Osteocyte (in vitro differentiated cells): ENCODE measurements at regions not wholly inside any gene's neighbourhood (a gene's known extent, or its start where the extent isn't known, plus 50 kb on each side); places are given as distances from the start of the nearest gene placed in this dataset.

Experiments
- DNase-seq: peaks from one replicate; pipeline ENCODE4 v3.0.0; 2021; ENCODE audit warnings: mixed read lengths; ENCODE audit not compliant: unreplicated experiment; ENCODE audit errors: extremely low spot score
- H3K27ac Mint-ChIP-seq: one replicate; pipeline ENCODE4 v1.8.0; 2021; ENCODE audit warnings: mild to moderate bottlenecking, mixed read lengths; ENCODE audit not compliant: unreplicated experiment
- H3K27me3 Mint-ChIP-seq: one replicate; pipeline ENCODE4 v1.8.0; 2021; ENCODE audit warnings: mixed read lengths; ENCODE audit not compliant: unreplicated experiment
- H3K36me3 Mint-ChIP-seq: one replicate; pipeline ENCODE4 v1.8.0; 2021; ENCODE audit warnings: mixed read lengths; ENCODE audit not compliant: unreplicated experiment
- H3K4me1 Mint-ChIP-seq: one replicate; pipeline ENCODE4 v1.8.0; 2021; ENCODE audit warnings: mixed read lengths; ENCODE audit not compliant: unreplicated experiment
- H3K4me3 Mint-ChIP-seq: one replicate; pipeline ENCODE4 v1.8.0; 2021; ENCODE audit warnings: mild to moderate bottlenecking, moderate library complexity, mixed read lengths; ENCODE audit not compliant: unreplicated experiment
- H3K9me3 Mint-ChIP-seq: one replicate; pipeline ENCODE4 v1.8.0; 2021; ENCODE audit warnings: mixed read lengths; ENCODE audit not compliant: unreplicated experiment
- TF ChIP-seq, protein P1 (sequence below): fragments of 200-600 bp; sonication (generic); IDR thresholded peaks from 2 replicates; pipeline ENCODE4 v1.5.0; 2021; ENCODE audit warnings: antibody characterized with exemption, mild to moderate bottlenecking, moderate library complexity

- no peaks in the 10 kb centered on the region for H3K4me1 Mint-ChIP-seq
- no peaks in the 10 kb centered on the region for H3K36me3 Mint-ChIP-seq
- no peak for DNase-seq
- H3K9me3 Mint-ChIP-seq, result no peaks in the 10 kb centered on the region
- no peaks in the 10 kb centered on the region for H3K27me3 Mint-ChIP-seq
- TF ChIP-seq, protein P1, sequence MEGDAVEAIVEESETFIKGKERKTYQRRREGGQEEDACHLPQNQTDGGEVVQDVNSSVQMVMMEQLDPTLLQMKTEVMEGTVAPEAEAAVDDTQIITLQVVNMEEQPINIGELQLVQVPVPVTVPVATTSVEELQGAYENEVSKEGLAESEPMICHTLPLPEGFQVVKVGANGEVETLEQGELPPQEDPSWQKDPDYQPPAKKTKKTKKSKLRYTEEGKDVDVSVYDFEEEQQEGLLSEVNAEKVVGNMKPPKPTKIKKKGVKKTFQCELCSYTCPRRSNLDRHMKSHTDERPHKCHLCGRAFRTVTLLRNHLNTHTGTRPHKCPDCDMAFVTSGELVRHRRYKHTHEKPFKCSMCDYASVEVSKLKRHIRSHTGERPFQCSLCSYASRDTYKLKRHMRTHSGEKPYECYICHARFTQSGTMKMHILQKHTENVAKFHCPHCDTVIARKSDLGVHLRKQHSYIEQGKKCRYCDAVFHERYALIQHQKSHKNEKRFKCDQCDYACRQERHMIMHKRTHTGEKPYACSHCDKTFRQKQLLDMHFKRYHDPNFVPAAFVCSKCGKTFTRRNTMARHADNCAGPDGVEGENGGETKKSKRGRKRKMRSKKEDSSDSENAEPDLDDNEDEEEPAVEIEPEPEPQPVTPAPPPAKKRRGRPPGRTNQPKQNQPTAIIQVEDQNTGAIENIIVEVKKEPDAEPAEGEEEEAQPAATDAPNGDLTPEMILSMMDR, result no peak
- no peak overlapping the region for H3K27ac Mint-ChIP-seq
- H3K4me3 Mint-ChIP-seq, result no peak overlapping the region
These were observed 86.9 kb downstream of the RRM2 start for GRCh38 chr2:10209406-10209935.

DNA sequence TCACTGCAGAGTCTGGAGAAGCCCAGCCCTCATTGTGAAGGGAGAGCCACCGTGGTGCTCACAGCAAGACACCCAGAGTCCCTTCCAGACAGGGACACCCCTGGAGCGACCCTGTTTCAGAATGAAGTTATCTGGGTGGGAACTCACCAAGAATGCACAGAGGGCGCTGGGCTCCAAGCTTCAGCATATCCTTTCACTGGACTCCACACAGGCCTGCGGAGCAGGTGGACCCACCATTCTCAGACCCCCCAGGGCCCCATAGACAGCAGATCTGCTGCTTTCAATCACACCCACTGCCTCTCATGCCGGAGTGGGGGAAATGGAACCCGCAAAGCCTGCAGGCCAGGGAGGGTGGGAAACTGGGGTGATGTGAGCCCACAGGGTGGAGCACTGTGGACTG lies 87.8 kb downstream of the RRM2 start:
- TF ChIP-seq, protein P1, result no peak
- no peaks in the 10 kb centered on the region for H3K4me1 Mint-ChIP-seq
- H3K9me3 Mint-ChIP-seq, result no peaks in the 10 kb centered on the region
- no peaks in the 10 kb centered on the region for H3K36me3 Mint-ChIP-seq
- H3K27me3 Mint-ChIP-seq, result no peaks in the 10 kb centered on the region
- H3K27ac Mint-ChIP-seq, result no peak overlapping the region
- no peak overlapping the region for H3K4me3 Mint-ChIP-seq
- DNase-seq, result no peak

DNA sequence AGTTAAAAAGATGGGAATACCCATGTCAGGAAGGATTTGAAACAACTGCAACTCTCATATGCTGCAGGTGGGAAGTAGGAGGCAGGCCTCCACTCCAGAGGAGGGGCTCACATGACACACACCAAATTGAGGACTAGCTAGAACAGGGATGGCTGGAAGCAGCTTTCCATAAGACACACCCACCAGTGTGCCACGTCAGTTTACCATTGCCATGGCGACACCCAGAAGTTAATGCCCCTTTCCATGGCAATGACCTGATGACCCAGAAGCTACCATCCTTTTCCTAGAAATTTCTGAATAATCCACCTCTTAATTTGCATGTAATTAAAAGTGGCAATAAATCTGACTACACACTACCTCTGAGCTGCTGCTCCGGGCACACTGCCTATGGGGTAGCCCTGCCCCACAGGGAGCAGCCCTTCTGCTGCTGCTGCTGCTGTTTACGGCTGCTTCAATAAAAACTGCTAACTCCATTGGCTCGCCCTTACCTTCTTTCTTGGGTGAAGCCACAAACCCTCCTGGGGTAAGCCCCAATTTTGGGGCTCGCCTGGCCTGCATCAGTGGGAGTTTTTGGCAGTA lies 89.4 kb downstream of the RRM2 start:
- H3K36me3 Mint-ChIP-seq, result no peaks in the 10 kb centered on the region
- H3K4me3 Mint-ChIP-seq, result no peak overlapping the region
- no peak overlapping the region for H3K27ac Mint-ChIP-seq
- TF ChIP-seq, protein P1, result no peak
- no peaks in the 10 kb centered on the region for H3K27me3 Mint-ChIP-seq
- H3K9me3 Mint-ChIP-seq, result no peaks in the 10 kb centered on the region
- no peaks in the 10 kb centered on the region for H3K4me1 Mint-ChIP-seq
- DNase-seq, result no peak

- no peaks in the 10 kb centered on the region for H3K27me3 Mint-ChIP-seq
- TF ChIP-seq, protein P1, result no peak
- peaks cover 2% of the 10 kb centered on the region for H3K4me1 Mint-ChIP-seq
- H3K4me3 Mint-ChIP-seq, result no peak overlapping the region
- H3K36me3 Mint-ChIP-seq, result no peaks in the 10 kb centered on the region
- no peak overlapping the region for H3K27ac Mint-ChIP-seq
- H3K9me3 Mint-ChIP-seq, result no peaks in the 10 kb centered on the region
- no peak for DNase-seq
These were observed 89.9 kb upstream of the HPCAL1 start for GRCh38 chr2:10212827-10213226.

DNA sequence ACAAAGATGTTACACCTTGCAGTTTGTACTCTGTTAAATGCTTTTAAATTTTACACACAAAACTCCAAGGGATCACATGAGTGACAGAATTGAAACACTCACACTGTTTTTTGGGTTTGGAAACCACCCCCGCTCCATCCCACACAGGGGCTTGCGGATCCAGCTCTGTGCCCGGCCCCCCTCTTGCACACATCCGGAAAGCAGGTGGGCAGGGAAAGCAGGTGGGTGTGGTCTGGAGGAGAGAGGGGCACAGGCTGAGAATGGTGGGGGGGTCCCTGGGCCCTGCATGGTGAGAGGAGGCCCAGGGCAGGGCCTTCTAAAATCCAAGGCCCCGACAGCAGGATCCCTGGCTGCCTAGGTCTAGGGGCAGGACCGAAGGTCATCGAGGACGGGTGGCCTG lies 88.5 kb upstream of the HPCAL1 start:
- Mint-ChIP-seq H3K4me1 (peaks cover 2% of the 10 kb centered on the region), H3K4me3 (no peak overlapping the region), H3K9me3 (no peaks in the 10 kb centered on the region), H3K27me3 (no peaks in the 10 kb centered on the region), H3K36me3 (no peaks in the 10 kb centered on the region), H3K27ac (no peak overlapping the region)
- TF ChIP-seq, protein P1, result no peak
- no peak for DNase-seq
